Transverse colon (tissue), 4 donors: ENCODE measurements at regions not wholly inside any gene's neighbourhood (a gene's known extent, or its start where the extent isn't known, plus 50 kb on each side); places are given as distances from the start of the nearest gene placed in this dataset.

Source experiments
- EP300 ChIP-seq: sonication (generic); formaldehyde crosslinking; IDR thresholded peaks from one replicate; pipeline ENCODE4 v1.6.1; 2017; ENCODE audit warnings: antibody characterized with exemption, low read depth
- POLR2A ChIP-seq: fragments of 450-650 bp; IDR thresholded peaks from one replicate; pipeline ENCODE4 v1.6.1; 2016; ENCODE audit warnings: antibody characterized with exemption, mild to moderate bottlenecking, moderate library complexity
- POLR2AphosphoS5 ChIP-seq, 3 donors: sonication (generic); formaldehyde crosslinking; IDR thresholded peaks; one replicate each; pipeline ENCODE4 v1.6.1; 2016; ENCODE audit warnings: antibody characterized with exemption in 3 of 3
- TF ChIP-seq, protein P1 (sequence below), 5 experiments: fragments of 200-600 bp in 3 of 5; fragments of 450-650 bp in 2 of 5; sonication (generic) in 3 of 5; IDR thresholded peaks; 1 replicate in 2 of 5; 2 replicates in 3 of 5; pipeline ENCODE4 v1.5.1; 2016 to 2017; ENCODE audit warnings: antibody characterized with exemption in 5 of 5, inconsistent platforms in 3 of 5, mild to moderate bottlenecking in 2 of 5, moderate library complexity in 1 of 5

GRCh38 chr2:226446406-226447001, 353.1 kb downstream of the IRS1 start:
- TF ChIP-seq POLR2A: no peak
- TF ChIP-seq, protein P1, sequence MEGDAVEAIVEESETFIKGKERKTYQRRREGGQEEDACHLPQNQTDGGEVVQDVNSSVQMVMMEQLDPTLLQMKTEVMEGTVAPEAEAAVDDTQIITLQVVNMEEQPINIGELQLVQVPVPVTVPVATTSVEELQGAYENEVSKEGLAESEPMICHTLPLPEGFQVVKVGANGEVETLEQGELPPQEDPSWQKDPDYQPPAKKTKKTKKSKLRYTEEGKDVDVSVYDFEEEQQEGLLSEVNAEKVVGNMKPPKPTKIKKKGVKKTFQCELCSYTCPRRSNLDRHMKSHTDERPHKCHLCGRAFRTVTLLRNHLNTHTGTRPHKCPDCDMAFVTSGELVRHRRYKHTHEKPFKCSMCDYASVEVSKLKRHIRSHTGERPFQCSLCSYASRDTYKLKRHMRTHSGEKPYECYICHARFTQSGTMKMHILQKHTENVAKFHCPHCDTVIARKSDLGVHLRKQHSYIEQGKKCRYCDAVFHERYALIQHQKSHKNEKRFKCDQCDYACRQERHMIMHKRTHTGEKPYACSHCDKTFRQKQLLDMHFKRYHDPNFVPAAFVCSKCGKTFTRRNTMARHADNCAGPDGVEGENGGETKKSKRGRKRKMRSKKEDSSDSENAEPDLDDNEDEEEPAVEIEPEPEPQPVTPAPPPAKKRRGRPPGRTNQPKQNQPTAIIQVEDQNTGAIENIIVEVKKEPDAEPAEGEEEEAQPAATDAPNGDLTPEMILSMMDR (IDR thresholded peaks at IDR 0.05): no peak
- no peak for TF ChIP-seq EP300
- TF ChIP-seq POLR2AphosphoS5 (IDR thresholded peaks at IDR 0.05): no peak
